A549 (cell line): ENCODE measurements at regions not wholly inside any gene's neighbourhood (a gene's known extent, or its start where the extent isn't known, plus 50 kb on each side); places are given as distances from the start of the nearest gene placed in this dataset.
"Not testable (repeated sequence)": the region's sequence is repeated elsewhere in the genome, so short reads cannot be mapped to it uniquely, and the experiment has no call there.

Experiments
- HEYL ChIP-seq: fragments of 250-450 bp; sonication (Bioruptor Pico); IDR thresholded peaks from 2 replicates; pipeline ENCODE4 v1.8.0; 2021; ENCODE audit warnings: mild to moderate bottlenecking, moderate library complexity
- KDM1A ChIP-seq: fragments of 200-600 bp; sonication (generic); IDR thresholded peaks from 2 replicates; pipeline ENCODE4 v1.6.1; 2016; ENCODE audit warnings: low read depth, mild to moderate bottlenecking
- RFX5 ChIP-seq: fragments of 450-650 bp; IDR thresholded peaks from 2 replicates; pipeline ENCODE4 v1.7.1; 2014; ENCODE audit warnings: antibody characterized with exemption, mild to moderate bottlenecking, moderate library complexity
- TP53 ChIP-seq: fragments of 250-450 bp; sonication (Bioruptor Pico); IDR thresholded peaks from 2 replicates; pipeline ENCODE4 v1.5.0; 2021; ENCODE audit warnings: mild to moderate bottlenecking, moderate library complexity
- TF ChIP-seq, protein P1 (sequence below): fragments of >200 bp; sonication (Bioruptor Twin); formaldehyde crosslinking; IDR thresholded peaks from 3 replicates; pipeline ENCODE4 v1.5.1; 2016
- TF ChIP-seq, protein P2 (sequence below): fragments of 200-600 bp; sonication (generic); IDR thresholded peaks from 2 replicates; pipeline ENCODE4 v1.6.1; 2016; ENCODE audit warnings: antibody characterized with exemption, mild to moderate bottlenecking, moderate library complexity
- TF ChIP-seq, protein P3 (sequence below): fragments of 150-350 bp; IDR thresholded peaks from 2 replicates; pipeline ENCODE4 v1.6.1; 2014; ENCODE audit warnings: low read depth, mild to moderate bottlenecking, low read length

DNA sequence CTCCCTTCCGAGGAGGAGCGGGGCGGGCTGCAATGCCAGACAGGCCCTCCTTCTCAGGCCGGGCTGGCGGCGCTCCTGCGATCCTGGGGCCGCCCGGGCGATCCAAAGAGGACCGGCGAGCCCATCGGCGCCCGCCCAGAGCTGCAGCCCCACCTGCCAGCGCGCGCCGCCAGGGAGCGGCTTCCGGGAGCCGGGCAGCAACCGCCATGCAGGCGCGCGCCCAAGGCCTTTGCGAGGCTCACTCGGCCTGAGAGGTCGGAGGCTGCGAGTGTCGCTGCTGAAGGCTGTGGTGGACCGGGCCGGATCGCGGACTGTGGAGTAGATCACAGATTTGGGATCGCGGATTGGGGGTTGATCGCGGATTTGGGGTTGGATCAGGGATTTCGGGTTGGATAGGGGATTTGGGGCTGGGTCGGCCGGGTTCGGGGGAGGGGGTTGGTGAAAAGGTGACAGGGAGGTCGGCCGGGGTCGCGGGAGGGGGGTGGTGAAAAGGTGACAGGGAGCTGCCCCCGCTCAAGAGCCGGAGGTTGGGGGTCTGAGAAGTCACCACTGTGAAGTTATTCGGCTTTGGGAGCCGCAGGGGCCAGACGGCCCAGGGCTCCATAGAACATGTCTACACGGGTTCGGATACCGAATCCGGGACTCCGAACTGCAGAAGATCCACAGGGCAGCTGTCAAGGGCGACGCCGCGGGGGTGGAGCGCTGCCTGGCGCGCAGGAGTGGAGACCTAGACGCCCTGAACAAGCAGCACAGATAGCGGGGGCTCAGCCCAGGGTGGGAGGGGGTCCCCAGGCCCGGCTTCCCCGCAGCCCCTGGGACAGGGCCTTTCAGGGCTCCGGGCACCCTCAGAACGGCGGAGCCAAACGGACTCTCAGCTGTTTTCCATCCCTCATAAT, 1213.4 kb downstream of the FOXD4L5 start:
- TF ChIP-seq KDM1A; TP53 (CRISPR knock-in tag); HEYL; RFX5: not testable (repeated sequence)
- TF ChIP-seq, protein P1, sequence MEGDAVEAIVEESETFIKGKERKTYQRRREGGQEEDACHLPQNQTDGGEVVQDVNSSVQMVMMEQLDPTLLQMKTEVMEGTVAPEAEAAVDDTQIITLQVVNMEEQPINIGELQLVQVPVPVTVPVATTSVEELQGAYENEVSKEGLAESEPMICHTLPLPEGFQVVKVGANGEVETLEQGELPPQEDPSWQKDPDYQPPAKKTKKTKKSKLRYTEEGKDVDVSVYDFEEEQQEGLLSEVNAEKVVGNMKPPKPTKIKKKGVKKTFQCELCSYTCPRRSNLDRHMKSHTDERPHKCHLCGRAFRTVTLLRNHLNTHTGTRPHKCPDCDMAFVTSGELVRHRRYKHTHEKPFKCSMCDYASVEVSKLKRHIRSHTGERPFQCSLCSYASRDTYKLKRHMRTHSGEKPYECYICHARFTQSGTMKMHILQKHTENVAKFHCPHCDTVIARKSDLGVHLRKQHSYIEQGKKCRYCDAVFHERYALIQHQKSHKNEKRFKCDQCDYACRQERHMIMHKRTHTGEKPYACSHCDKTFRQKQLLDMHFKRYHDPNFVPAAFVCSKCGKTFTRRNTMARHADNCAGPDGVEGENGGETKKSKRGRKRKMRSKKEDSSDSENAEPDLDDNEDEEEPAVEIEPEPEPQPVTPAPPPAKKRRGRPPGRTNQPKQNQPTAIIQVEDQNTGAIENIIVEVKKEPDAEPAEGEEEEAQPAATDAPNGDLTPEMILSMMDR, result not testable (repeated sequence)
- TF ChIP-seq, protein P2, sequence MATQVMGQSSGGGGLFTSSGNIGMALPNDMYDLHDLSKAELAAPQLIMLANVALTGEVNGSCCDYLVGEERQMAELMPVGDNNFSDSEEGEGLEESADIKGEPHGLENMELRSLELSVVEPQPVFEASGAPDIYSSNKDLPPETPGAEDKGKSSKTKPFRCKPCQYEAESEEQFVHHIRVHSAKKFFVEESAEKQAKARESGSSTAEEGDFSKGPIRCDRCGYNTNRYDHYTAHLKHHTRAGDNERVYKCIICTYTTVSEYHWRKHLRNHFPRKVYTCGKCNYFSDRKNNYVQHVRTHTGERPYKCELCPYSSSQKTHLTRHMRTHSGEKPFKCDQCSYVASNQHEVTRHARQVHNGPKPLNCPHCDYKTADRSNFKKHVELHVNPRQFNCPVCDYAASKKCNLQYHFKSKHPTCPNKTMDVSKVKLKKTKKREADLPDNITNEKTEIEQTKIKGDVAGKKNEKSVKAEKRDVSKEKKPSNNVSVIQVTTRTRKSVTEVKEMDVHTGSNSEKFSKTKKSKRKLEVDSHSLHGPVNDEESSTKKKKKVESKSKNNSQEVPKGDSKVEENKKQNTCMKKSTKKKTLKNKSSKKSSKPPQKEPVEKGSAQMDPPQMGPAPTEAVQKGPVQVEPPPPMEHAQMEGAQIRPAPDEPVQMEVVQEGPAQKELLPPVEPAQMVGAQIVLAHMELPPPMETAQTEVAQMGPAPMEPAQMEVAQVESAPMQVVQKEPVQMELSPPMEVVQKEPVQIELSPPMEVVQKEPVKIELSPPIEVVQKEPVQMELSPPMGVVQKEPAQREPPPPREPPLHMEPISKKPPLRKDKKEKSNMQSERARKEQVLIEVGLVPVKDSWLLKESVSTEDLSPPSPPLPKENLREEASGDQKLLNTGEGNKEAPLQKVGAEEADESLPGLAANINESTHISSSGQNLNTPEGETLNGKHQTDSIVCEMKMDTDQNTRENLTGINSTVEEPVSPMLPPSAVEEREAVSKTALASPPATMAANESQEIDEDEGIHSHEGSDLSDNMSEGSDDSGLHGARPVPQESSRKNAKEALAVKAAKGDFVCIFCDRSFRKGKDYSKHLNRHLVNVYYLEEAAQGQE, result not testable (repeated sequence)
- TF ChIP-seq, protein P3, sequence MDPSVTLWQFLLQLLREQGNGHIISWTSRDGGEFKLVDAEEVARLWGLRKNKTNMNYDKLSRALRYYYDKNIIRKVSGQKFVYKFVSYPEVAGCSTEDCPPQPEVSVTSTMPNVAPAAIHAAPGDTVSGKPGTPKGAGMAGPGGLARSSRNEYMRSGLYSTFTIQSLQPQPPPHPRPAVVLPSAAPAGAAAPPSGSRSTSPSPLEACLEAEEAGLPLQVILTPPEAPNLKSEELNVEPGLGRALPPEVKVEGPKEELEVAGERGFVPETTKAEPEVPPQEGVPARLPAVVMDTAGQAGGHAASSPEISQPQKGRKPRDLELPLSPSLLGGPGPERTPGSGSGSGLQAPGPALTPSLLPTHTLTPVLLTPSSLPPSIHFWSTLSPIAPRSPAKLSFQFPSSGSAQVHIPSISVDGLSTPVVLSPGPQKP, result not testable (repeated sequence)
